ENCODE measurements at regions not wholly inside any gene's neighbourhood (a gene's known extent, or its start where the extent isn't known, plus 50 kb on each side); places are given as distances from the start of the nearest gene placed in this dataset.
A peak's percentile ranks its signal among the peaks of the same experiment; 100 is the strongest.

GRCh38 chr5:124892185-124892848 lies 145.9 kb upstream of the ZNF608 start:
- TF ChIP-seq CTCF (conservative IDR thresholded peaks at IDR 0.05; ENCODE audit: low read length) = no peak
- no peak for DNase-seq (ENCODE audit: low read depth)
- no peak overlapping the region for H3K4me3 ChIP-seq (ENCODE audit: low read length)

- DNase-seq (ENCODE audit: low read depth) = no peak
- TF ChIP-seq CTCF (conservative IDR thresholded peaks at IDR 0.05; ENCODE audit: low read length) = no peak
- H3K4me3 ChIP-seq (ENCODE audit: low read length) = no peak overlapping the region
Measured at GRCh38 chr5:124894541-124894940, 148.1 kb upstream of the ZNF608 start.

GRCh38 chr5:124895236-124895635 lies 148.8 kb upstream of the ZNF608 start:
- TF ChIP-seq CTCF (conservative IDR thresholded peaks at IDR 0.05; ENCODE audit: low read length) = no peak

GRCh38 chr5:124901081-124901480 lies 154.6 kb upstream of the ZNF608 start:
- no peak for DNase-seq (ENCODE audit: low read depth)
- no peak for TF ChIP-seq CTCF (conservative IDR thresholded peaks at IDR 0.05; ENCODE audit: low read length)
- H3K4me3 ChIP-seq (ENCODE audit: low read length) = no peak overlapping the region

More at GRCh38 chr5:124895236-124895635, 148.8 kb upstream of the ZNF608 start:
- DNase-seq (ENCODE audit: low read depth) = no peak
- no peak overlapping the region for H3K4me3 ChIP-seq (ENCODE audit: low read length)

GRCh38 chr5:124902097-124902821 lies 155.8 kb upstream of the ZNF608 start:
- TF ChIP-seq CTCF (conservative IDR thresholded peaks at IDR 0.05; ENCODE audit: low read length) = no peak
- H3K4me3 ChIP-seq (ENCODE audit: low read length) = no peak overlapping the region
- DNase-seq (ENCODE audit: low read depth) = peak; percentile 23

- DNase-seq (ENCODE audit: low read depth) = no peak
- no peak for TF ChIP-seq CTCF (conservative IDR thresholded peaks at IDR 0.05; ENCODE audit: low read length)
- no peak overlapping the region for H3K4me3 ChIP-seq (ENCODE audit: low read length)
Measured at GRCh38 chr5:124905256-124906130, 159.1 kb upstream of the ZNF608 start.
